Activated naive CD8-positive, alpha-beta T cell treated with anti-CD3 and anti-CD28 coated beads, Interleukin-2, amount 50 U/mL, for 24 hours (primary cell): ENCODE measurements at regions not wholly inside any gene's neighbourhood (a gene's known extent, or its start where the extent isn't known, plus 50 kb on each side); places are given as distances from the start of the nearest gene placed in this dataset.

Experiments
- ATAC-seq: fragments of 150-1000 bp; cut with Tn5 transposase; one replicate; pipeline ENCODE4 v1.10.0; 2021
- DNase-seq: peaks from one replicate; pipeline ENCODE4 v3.0.0; 2021
- H3K27ac Mint-ChIP-seq: one replicate; pipeline ENCODE4 v1.8.0; 2021; ENCODE audit warnings: mild to moderate bottlenecking, mixed read lengths
- H3K27me3 Mint-ChIP-seq: one replicate; pipeline ENCODE4 v1.8.0; 2021; ENCODE audit warnings: mixed read lengths
- H3K36me3 Mint-ChIP-seq: one replicate; pipeline ENCODE4 v1.8.0; 2021; ENCODE audit warnings: low read depth, mixed read lengths
- H3K4me1 Mint-ChIP-seq: one replicate; pipeline ENCODE4 v1.8.0; 2021; ENCODE audit warnings: mixed read lengths
- H3K4me3 Mint-ChIP-seq: one replicate; pipeline ENCODE4 v1.8.0; 2021; ENCODE audit warnings: mild to moderate bottlenecking, moderate library complexity, mixed read lengths
- H3K9me3 Mint-ChIP-seq: one replicate; pipeline ENCODE4 v1.8.0; 2021; ENCODE audit warnings: mixed read lengths

DNA sequence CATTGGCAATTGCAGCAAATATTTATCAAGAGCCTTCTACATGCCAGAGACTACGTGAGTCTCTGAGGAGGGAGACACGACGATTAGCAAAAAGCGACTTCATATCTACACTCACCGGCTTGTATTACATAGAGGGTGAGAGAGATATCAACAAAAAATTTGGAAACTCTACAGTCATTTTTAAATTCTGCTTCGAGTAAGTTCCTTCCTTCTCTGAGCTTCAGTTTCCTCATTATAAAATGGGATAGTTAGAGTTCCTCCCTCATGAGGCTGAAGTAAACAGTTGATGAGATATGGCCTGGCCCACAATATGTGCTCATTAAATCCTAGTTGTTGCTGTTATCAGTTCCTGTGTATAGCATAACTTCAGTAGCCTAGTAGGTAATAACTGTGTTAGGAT is 64.1 kb upstream of the SIRPA start:
- Mint-ChIP-seq H3K9me3 (no peaks in the 10 kb centered on the region), H3K27ac (no peak overlapping the region), H3K4me3 (no peak overlapping the region), H3K4me1 (no peaks in the 10 kb centered on the region), H3K27me3 (peaks cover 2% of the 10 kb centered on the region), H3K36me3 (no peaks in the 10 kb centered on the region)
- no peak for DNase-seq
- ATAC-seq = no peak

DNA sequence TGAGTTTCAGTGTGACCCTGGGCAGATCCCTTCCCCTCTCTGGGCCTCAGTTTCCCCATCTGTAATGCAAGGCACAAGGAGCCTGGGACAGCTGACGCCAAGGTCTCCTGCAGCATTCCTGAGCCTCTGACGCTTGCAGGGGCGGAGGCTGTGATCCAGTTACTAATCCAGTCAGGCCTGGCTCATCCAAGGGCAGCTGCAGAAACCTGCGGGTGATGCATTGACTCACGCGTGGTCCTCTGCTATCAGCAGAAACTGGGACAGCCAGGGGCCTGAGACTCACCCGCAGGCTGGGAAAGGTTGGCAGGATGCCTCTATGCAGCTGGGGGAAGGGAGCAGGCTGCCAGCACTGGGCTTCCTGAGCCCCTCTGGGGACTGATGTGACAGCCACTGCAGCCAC is 65.0 kb upstream of the SIRPA start:
- ATAC-seq (no peak), DNase-seq (no peak)
- H3K9me3 Mint-ChIP-seq = no peaks in the 10 kb centered on the region
- H3K27me3 Mint-ChIP-seq = peaks cover 2% of the 10 kb centered on the region
- H3K4me1 Mint-ChIP-seq = no peaks in the 10 kb centered on the region
- no peak overlapping the region for H3K4me3 Mint-ChIP-seq
- H3K27ac Mint-ChIP-seq = no peak overlapping the region
- no peaks in the 10 kb centered on the region for H3K36me3 Mint-ChIP-seq

DNA sequence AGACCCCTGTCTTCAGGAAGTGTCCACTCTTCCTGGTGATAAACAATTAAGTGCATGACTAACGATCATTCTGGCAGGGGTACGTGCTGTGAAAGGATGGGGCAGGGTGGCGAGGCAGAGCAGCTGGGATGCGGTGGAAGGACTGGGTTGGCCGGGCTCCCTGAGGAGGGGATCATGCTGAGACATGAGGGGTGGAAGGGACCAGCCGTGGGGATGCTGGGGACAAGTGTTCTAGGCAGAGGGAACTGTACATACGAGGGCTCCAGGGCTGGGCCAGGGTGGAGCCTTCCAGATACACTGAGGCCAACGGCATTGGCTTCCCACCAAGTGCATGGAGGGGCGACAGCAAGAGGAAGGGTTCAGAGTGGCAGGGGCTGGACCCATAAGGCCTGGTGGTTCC is 65.7 kb upstream of the SIRPA start:
- DNase-seq = no peak
- H3K36me3 Mint-ChIP-seq = no peaks in the 10 kb centered on the region
- H3K9me3 Mint-ChIP-seq = no peaks in the 10 kb centered on the region
- peaks cover 1% of the 10 kb centered on the region for H3K4me1 Mint-ChIP-seq
- no peak for ATAC-seq
- peaks cover 2% of the 10 kb centered on the region for H3K27me3 Mint-ChIP-seq
- H3K4me3 Mint-ChIP-seq = no peak overlapping the region
- no peak overlapping the region for H3K27ac Mint-ChIP-seq

DNA sequence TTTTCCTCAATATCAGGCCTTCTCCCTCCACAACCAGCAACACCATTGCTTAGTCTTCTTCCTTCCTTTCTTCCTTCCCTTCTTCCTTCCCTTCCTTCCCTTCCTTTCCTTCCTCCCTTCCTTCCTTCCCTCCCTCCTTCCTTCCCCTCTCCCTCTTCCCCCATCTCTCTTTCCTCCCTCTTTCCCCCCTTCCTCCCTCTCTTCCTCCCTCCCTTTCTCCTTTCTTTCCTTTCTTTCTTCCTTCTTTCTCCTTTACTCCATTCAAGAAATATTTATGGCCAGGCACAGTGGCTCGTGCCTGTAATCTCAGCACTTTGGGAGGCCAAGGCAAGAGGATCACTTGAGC is 66.4 kb upstream of the SIRPA start:
- no peak overlapping the region for H3K27ac Mint-ChIP-seq
- H3K9me3 Mint-ChIP-seq = peaks cover 2% of the 10 kb centered on the region
- DNase-seq (no peak), ATAC-seq (no peak)
- peaks cover 4% of the 10 kb centered on the region for H3K4me1 Mint-ChIP-seq
- peaks cover 2% of the 10 kb centered on the region for H3K27me3 Mint-ChIP-seq
- no peaks in the 10 kb centered on the region for H3K36me3 Mint-ChIP-seq
- no peak overlapping the region for H3K4me3 Mint-ChIP-seq

DNA sequence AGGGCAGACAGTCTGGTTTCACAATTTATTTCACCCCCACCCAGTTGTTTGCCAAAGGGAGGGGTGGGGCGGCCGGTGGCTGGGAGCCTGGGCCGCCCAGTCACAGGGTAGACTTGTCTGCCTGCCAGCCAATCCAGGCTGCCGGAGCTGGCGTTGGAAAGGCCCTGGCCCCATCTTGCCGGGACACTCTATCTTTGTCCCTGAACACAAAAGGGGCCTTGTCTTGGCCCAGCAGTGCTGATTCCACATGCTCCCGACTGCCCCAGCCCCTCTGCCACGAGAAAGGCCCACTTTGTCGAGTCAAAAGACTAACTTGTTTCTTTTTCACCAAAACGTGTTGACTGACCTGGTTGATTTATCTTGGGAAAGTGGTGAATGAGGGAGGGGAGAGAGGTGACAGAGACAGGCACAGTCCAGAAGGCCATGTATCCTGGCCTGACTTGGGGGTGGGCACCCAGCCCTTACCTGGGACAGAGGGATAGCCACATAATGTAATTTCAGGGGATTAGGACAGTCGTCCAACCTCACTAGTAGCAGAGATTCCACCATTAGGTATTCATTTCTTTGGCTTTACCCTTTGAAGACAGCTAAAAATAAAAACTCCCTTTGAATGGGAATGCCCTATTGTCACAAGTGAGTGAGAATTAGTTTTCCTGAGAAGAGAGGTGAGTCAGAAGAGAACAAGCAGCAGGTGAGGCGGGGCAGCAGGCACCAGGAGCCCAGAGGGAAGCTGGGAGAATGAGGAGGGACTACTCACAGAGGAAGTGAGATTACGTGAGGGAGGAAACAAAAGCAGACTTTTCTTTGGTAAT is 67.0 kb upstream of the SIRPA start:
- no peak overlapping the region for H3K27ac Mint-ChIP-seq
- H3K4me1 Mint-ChIP-seq = peaks cover 4% of the 10 kb centered on the region
- ATAC-seq (no peak), DNase-seq (no peak)
- peaks cover under 1% of the 10 kb centered on the region for H3K36me3 Mint-ChIP-seq
- H3K4me3 Mint-ChIP-seq = no peak overlapping the region
- peaks cover 7% of the 10 kb centered on the region for H3K9me3 Mint-ChIP-seq
- H3K27me3 Mint-ChIP-seq = peaks cover 2% of the 10 kb centered on the region

- Mint-ChIP-seq H3K27ac (no peak overlapping the region), H3K4me1 (peaks cover 4% of the 10 kb centered on the region), H3K27me3 (peaks cover 2% of the 10 kb centered on the region), H3K4me3 (no peak overlapping the region), H3K36me3 (peaks cover 3% of the 10 kb centered on the region), H3K9me3 (peaks cover 13% of the 10 kb centered on the region)
- DNase-seq (no peak), ATAC-seq (no peak)
Observed at GRCh38 chr20:1827510-1827973, 67.7 kb upstream of the SIRPA start.

GRCh38 chr20:1825938-1826445 is 69.2 kb upstream of the SIRPA start:
- Mint-ChIP-seq H3K27me3 (peaks cover 4% of the 10 kb centered on the region), H3K36me3 (peaks cover 3% of the 10 kb centered on the region), H3K4me3 (no peak overlapping the region), H3K4me1 (peaks cover 4% of the 10 kb centered on the region), H3K27ac (no peak overlapping the region), H3K9me3 (peaks cover 28% of the 10 kb centered on the region)
- DNase-seq = no peak
- ATAC-seq = no peak

DNA sequence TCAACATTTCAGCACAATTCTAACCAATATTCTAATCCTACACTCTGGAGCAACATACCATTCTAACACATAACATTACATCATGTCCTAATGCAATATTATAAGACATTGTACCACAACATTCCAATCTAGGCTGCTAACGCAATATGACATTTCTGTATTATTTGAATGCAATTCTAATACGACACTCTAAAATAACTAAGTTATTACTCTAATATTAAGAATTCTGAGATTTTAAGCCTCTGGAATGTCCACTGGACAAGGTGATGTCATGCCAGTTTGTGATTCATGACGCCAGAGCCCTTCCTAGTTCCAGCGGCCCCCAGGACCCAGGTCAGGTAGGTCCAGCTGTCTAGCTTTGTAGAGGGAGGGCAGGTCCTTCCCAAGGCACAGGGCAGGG is 69.7 kb upstream of the SIRPA start:
- DNase-seq = no peak
- peaks cover 3% of the 10 kb centered on the region for H3K36me3 Mint-ChIP-seq

GRCh38 chr20:1824834-1825233 is 70.4 kb upstream of the SIRPA start:
- H3K4me3 Mint-ChIP-seq = no peak overlapping the region
- H3K4me1 Mint-ChIP-seq = peaks cover 4% of the 10 kb centered on the region
- DNase-seq (no peak), ATAC-seq (no peak)
- H3K27me3 Mint-ChIP-seq = peaks cover 9% of the 10 kb centered on the region
- H3K9me3 Mint-ChIP-seq = peaks cover 29% of the 10 kb centered on the region
- H3K27ac Mint-ChIP-seq = no peak overlapping the region
- H3K36me3 Mint-ChIP-seq = peaks cover 3% of the 10 kb centered on the region

More for the DNA sequence above, 69.7 kb upstream of the SIRPA start:
- no peak overlapping the region for H3K4me3 Mint-ChIP-seq
- no peak for ATAC-seq
- H3K9me3 Mint-ChIP-seq = peaks cover 29% of the 10 kb centered on the region
- no peak overlapping the region for H3K27ac Mint-ChIP-seq
- H3K4me1 Mint-ChIP-seq = peaks cover 4% of the 10 kb centered on the region
- peaks cover 5% of the 10 kb centered on the region for H3K27me3 Mint-ChIP-seq

DNA sequence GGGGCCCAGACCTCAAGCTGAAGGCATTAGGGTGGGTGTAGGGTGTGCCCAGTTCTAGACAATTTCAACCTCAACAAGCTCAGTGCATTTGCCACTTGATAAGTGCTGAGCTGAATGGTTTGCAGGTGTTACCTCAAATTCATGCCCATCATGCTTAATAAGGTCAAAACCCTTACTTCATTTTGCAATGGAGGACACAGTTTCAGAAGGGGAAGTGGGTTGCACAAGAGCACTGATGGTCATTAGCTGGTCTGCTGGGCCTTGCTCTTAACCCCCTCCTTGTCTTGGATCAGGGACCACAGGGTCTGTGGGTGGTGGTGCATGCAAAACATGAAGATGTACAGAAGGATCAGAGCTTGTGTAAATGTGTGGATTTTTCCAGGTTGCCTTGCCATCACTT is 71.0 kb upstream of the SIRPA start:
- H3K27ac Mint-ChIP-seq = no peak overlapping the region
- peaks cover 16% of the 10 kb centered on the region for H3K27me3 Mint-ChIP-seq

DNA sequence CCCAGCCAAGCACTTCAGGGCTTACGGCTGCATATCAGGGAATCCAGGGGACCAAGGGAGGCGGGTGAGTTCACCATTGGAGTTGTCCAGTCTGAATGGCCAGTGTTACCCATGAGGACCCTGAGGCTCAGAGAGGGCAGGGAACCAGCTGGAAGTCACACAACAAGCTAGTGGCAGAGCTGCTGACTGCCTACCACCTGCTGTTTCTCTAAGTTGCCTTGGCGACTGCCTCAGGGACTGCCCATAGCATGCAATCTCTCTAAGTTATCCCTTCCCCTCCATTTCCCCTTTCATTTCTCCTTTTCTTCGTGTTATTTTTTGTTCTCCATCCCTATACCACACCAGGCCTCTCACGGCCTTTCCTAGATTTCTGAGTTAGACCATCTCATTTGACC is 71.8 kb upstream of the SIRPA start:
- no peak for DNase-seq
- peaks cover 8% of the 10 kb centered on the region for H3K4me1 Mint-ChIP-seq
- H3K4me3 Mint-ChIP-seq = no peak overlapping the region
- peaks cover 22% of the 10 kb centered on the region for H3K27me3 Mint-ChIP-seq
- H3K36me3 Mint-ChIP-seq = peaks cover 3% of the 10 kb centered on the region
- no peak for ATAC-seq
- no peak overlapping the region for H3K27ac Mint-ChIP-seq
- H3K9me3 Mint-ChIP-seq = peaks cover 29% of the 10 kb centered on the region

More for the DNA sequence above, 71.0 kb upstream of the SIRPA start:
- no peak for ATAC-seq
- Mint-ChIP-seq H3K36me3 (peaks cover 3% of the 10 kb centered on the region), H3K9me3 (peaks cover 29% of the 10 kb centered on the region), H3K4me3 (no peak overlapping the region), H3K4me1 (peaks cover 4% of the 10 kb centered on the region)
- DNase-seq = no peak

GRCh38 chr20:1822564-1823449 is 72.4 kb upstream of the SIRPA start:
- peaks cover 29% of the 10 kb centered on the region for H3K9me3 Mint-ChIP-seq
- DNase-seq (no peak), ATAC-seq (no peak)
- H3K36me3 Mint-ChIP-seq = peaks cover 3% of the 10 kb centered on the region
- peaks cover 27% of the 10 kb centered on the region for H3K27me3 Mint-ChIP-seq
- peaks cover 11% of the 10 kb centered on the region for H3K4me1 Mint-ChIP-seq
- no peak overlapping the region for H3K4me3 Mint-ChIP-seq
- no peak overlapping the region for H3K27ac Mint-ChIP-seq

DNA sequence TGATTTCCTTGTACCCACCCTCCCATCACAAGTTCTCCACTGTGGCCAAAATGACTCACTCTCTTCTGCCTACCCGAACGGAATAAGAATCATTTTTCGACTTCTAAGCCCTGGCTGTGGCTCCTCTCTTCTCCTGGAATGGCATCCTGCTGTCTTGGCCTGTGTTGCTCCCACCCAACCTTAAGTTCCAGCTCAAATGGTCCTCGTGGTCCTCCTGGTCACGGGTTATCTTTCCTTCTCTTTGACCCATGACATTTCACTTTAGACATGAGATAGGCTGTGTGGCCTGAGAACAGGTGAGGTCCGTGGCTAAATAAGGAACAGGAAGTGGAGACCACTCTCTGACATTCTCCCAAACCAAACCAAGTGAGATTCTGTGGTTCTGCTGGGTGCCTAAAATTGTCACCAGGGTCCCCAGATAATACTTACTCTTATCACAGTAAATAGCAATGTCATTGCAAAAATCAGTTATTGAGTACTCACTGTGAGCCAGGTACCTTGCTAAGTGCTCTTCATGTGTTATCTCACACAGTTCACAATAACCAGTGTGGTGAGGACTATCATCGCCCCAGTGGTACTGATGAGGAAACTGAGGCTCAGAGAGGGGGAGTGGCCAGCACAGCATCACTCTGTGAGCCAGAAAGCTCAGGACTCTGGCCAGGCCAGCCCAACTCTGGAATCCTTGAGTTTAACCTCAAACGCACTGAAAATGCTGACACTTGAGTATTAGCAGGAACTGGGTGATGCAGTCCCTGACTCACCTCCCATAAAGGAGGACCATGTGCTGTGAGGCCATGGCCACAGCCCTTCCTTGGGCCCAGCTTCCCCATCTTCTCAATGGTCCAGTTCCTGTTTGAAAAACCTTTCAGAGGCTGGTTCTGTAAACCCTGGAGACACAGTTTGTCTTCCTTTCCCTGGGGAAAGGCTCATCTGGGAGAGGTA is 74.8 kb upstream of the SIRPA start:
- peaks cover 29% of the 10 kb centered on the region for H3K9me3 Mint-ChIP-seq
- no peak overlapping the region for H3K27ac Mint-ChIP-seq
- H3K36me3 Mint-ChIP-seq = peaks cover 3% of the 10 kb centered on the region
- H3K4me1 Mint-ChIP-seq = peaks cover 21% of the 10 kb centered on the region
- H3K4me3 Mint-ChIP-seq = no peak overlapping the region
- ATAC-seq (no peak), DNase-seq (no peak)
- peaks cover 39% of the 10 kb centered on the region for H3K27me3 Mint-ChIP-seq
